ENCODE measurements at regions not wholly inside any gene's neighbourhood (a gene's known extent, or its start where the extent isn't known, plus 50 kb on each side); places are given as distances from the start of the nearest gene placed in this dataset.

GRCh38 chr11:129590030-129590752 is 214.5 kb downstream of the BARX2 start:
- no peak for DNase-seq (ENCODE audit: low read depth in 1 of 2, low spot score in 1 of 2)

- no peak for DNase-seq (ENCODE audit: low read depth in 1 of 2, low spot score in 1 of 2)
These were observed 215.3 kb downstream of the BARX2 start for GRCh38 chr11:129590753-129591475.

- no peak for DNase-seq (ENCODE audit: low read depth in 1 of 2, low spot score in 1 of 2)
These were observed 215.9 kb downstream of the BARX2 start for GRCh38 chr11:129591527-129591926.

GRCh38 chr11:129592191-129592590 is 216.5 kb downstream of the BARX2 start:
- DNase-seq (ENCODE audit: low read depth in 1 of 2, low spot score in 1 of 2), result no peak

- DNase-seq (ENCODE audit: low read depth in 1 of 2, low spot score in 1 of 2), result no peak
These were observed 217.4 kb downstream of the BARX2 start for GRCh38 chr11:129593098-129593497.

- no peak for DNase-seq (ENCODE audit: low read depth in 1 of 2, low spot score in 1 of 2)
These were observed 219.7 kb downstream of the BARX2 start for GRCh38 chr11:129595038-129595962.

GRCh38 chr11:129596351-129596750 is 219.3 kb upstream of the TMEM45B start:
- DNase-seq (ENCODE audit: low read depth in 1 of 2, low spot score in 1 of 2), result no peak

GRCh38 chr11:129598378-129598777 is 217.3 kb upstream of the TMEM45B start:
- no peak for DNase-seq (ENCODE audit: low read depth in 1 of 2, low spot score in 1 of 2)

- no peak for DNase-seq (ENCODE audit: low read depth in 1 of 2, low spot score in 1 of 2)
These were observed 209.8 kb upstream of the TMEM45B start for GRCh38 chr11:129605815-129606214.

GRCh38 chr11:129608711-129609110 is 206.9 kb upstream of the TMEM45B start:
- no peak for DNase-seq (ENCODE audit: low read depth in 1 of 2, low spot score in 1 of 2)

- no peak for DNase-seq (ENCODE audit: low read depth in 1 of 2, low spot score in 1 of 2)
These were observed 205.5 kb upstream of the TMEM45B start for GRCh38 chr11:129610125-129610524.

- no peak for DNase-seq (ENCODE audit: low read depth in 1 of 2, low spot score in 1 of 2)
These were observed 205.1 kb upstream of the TMEM45B start for GRCh38 chr11:129610545-129610944.

- DNase-seq (ENCODE audit: low read depth in 1 of 2, low spot score in 1 of 2), result no peak
These were observed 203.8 kb upstream of the TMEM45B start for GRCh38 chr11:129611661-129612446.

GRCh38 chr11:129612447-129612961 is 203.1 kb upstream of the TMEM45B start:
- DNase-seq (ENCODE audit: low read depth in 1 of 2, low spot score in 1 of 2), result no peak

GRCh38 chr11:129613071-129613470 is 202.6 kb upstream of the TMEM45B start:
- no peak for DNase-seq (ENCODE audit: low read depth in 1 of 2, low spot score in 1 of 2)

- no peak for DNase-seq (ENCODE audit: low read depth in 1 of 2, low spot score in 1 of 2)
These were observed 201.2 kb upstream of the TMEM45B start for GRCh38 chr11:129614256-129614944.

GRCh38 chr11:129618046-129618569 is 197.5 kb upstream of the TMEM45B start:
- no peak for DNase-seq (ENCODE audit: low read depth in 1 of 2, low spot score in 1 of 2)

- no peak for DNase-seq (ENCODE audit: low read depth in 1 of 2, low spot score in 1 of 2)
These were observed 195.2 kb upstream of the TMEM45B start for GRCh38 chr11:129620237-129621104.

- no peak for DNase-seq (ENCODE audit: low read depth in 1 of 2, low spot score in 1 of 2)
These were observed 189.7 kb upstream of the TMEM45B start for GRCh38 chr11:129625930-129626329.
